Naive thymus-derived CD4-positive, alpha-beta T cell (primary cell): ENCODE measurements at regions not wholly inside any gene's neighbourhood (a gene's known extent, or its start where the extent isn't known, plus 50 kb on each side); places are given as distances from the start of the nearest gene placed in this dataset.

Source experiments
- ATAC-seq: fragments of 150-1000 bp; cut with Tn5 transposase; 2 replicates; pipeline ENCODE4 v1.10.0; 2021; ENCODE audit warnings: mild to moderate bottlenecking, moderate library complexity
- CTCF ChIA-PET: fragments of 350-600 bp; sonication (Branson Sonifier 250); formaldehyde crosslinking; loops from one replicate; lab custom pipeline; 2021; ENCODE audit warnings: antibody characterized with exemption; lab: Charles Lee
- POLR2A ChIA-PET: fragments of 350-600 bp; sonication (Branson Sonifier 250); formaldehyde crosslinking; loops from one replicate; lab custom pipeline; 2021; ENCODE audit warnings: antibody characterized with exemption, inconsistent platforms; lab: Charles Lee
- DNase-seq, 9 donors: peaks; one replicate each; pipeline versions ENCODE4 v3.0.0 to v3.0.0-alpha.2; 2020 to 2022; ENCODE audit warnings: mixed read lengths in 1 of 9
- H3K27ac ChIP-seq: one replicate; pipeline ENCODE4 v1.7.0; 2013; ENCODE audit warnings: mild to moderate bottlenecking, low read depth, low read length, moderate library complexity
- H3K27me3 ChIP-seq, 2 donors: one replicate each; pipeline ENCODE4 v1.7.0; 2013; ENCODE audit warnings: low read length in 2 of 2, mild to moderate bottlenecking in 2 of 2, moderate library complexity in 2 of 2; ENCODE audit not compliant: control insufficient read depth in 2 of 2, insufficient read depth in 2 of 2
- H3K36me3 ChIP-seq, 3 experiments: 1 replicate in 2 of 3; 2 replicates in 1 of 3; pipeline ENCODE4 v1.7.0; 2013; ENCODE audit warnings: low read length in 3 of 3, mild to moderate bottlenecking in 3 of 3, moderate library complexity in 1 of 3; ENCODE audit not compliant: insufficient read depth in 3 of 3, control insufficient read depth in 2 of 3
- H3K4me1 ChIP-seq, 2 donors: one replicate each; pipeline ENCODE4 v1.7.0; 2013; ENCODE audit warnings: low read length in 2 of 2, mild to moderate bottlenecking in 2 of 2, moderate library complexity in 1 of 2; ENCODE audit not compliant: control insufficient read depth in 2 of 2, insufficient read depth in 2 of 2
- H3K4me3 ChIP-seq: 2 replicates; pipeline ENCODE4 v1.7.0; 2013; ENCODE audit warnings: mild to moderate bottlenecking, low read length
- H3K9me3 ChIP-seq, 3 experiments: 1 replicate in 2 of 3; 2 replicates in 1 of 3; pipeline ENCODE4 v1.7.0; 2013; ENCODE audit warnings: low read length in 3 of 3; ENCODE audit not compliant: control insufficient read depth in 2 of 3
- H3K27ac Mint-ChIP-seq, 9 donors: one replicate each; pipeline ENCODE4 v1.8.0; 2020 to 2022; ENCODE audit warnings: mixed read lengths in 9 of 9, mild to moderate bottlenecking in 8 of 9, moderate library complexity in 5 of 9, inconsistent platforms in 2 of 9
- H3K27me3 Mint-ChIP-seq, 5 donors: one replicate each; pipeline ENCODE4 v1.8.0; 2021 to 2022; ENCODE audit warnings: mixed read lengths in 5 of 5, mild to moderate bottlenecking in 1 of 5
- H3K36me3 Mint-ChIP-seq, 5 donors: one replicate each; pipeline ENCODE4 v1.8.0; 2020 to 2022; ENCODE audit warnings: mixed read lengths in 5 of 5, mild to moderate bottlenecking in 3 of 5, inconsistent platforms in 1 of 5
- H3K4me1 Mint-ChIP-seq, 7 donors: one replicate each; pipeline ENCODE4 v1.8.0; 2020 to 2022; ENCODE audit warnings: mixed read lengths in 7 of 7, mild to moderate bottlenecking in 3 of 7, inconsistent platforms in 1 of 7
- H3K4me3 Mint-ChIP-seq, 10 donors: one replicate each; pipeline ENCODE4 v1.8.0; 2020 to 2022; ENCODE audit warnings: mild to moderate bottlenecking in 10 of 10, mixed read lengths in 10 of 10, moderate library complexity in 6 of 10, inconsistent platforms in 2 of 10
- H3K9me3 Mint-ChIP-seq, 11 donors: one replicate each; pipeline ENCODE4 v1.8.0; 2020 to 2022; ENCODE audit warnings: mixed read lengths in 11 of 11, mild to moderate bottlenecking in 4 of 11, inconsistent platforms in 1 of 11, moderate library complexity in 1 of 11
- intact Hi-C, 2 donors: fragments of 100-400 bp; cut with micrococcal nuclease; formaldehyde crosslinking; loops; one replicate each; pipeline ENCODE4 v1.15.1; 2023

DNA sequence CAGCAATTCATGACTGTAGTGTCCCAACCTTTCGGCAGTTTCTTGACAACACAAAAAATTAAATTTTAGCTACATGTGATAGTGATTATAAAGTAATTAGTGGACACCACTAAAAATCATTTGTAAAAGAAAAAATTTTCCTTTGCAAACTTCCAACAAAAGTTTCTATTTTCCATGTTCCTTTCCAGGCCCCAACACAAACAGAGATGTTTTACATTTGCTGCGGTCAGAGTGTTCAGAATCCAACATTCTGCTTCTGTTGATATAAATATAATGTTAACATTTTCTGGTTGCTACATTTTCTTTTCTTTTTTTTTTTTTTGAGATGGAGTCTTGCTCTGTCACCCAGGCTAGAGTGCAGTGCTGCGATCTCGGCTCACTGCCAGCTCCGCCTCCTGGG, 54.9 kb upstream of the WLS start:
- no peaks in the 10 kb centered on the region for H3K36me3 ChIP-seq
- DNase-seq, result no peak
- no peak for ATAC-seq

GRCh38 chr1:68285046-68285445, 52.7 kb upstream of the WLS start:
- H3K36me3 ChIP-seq, result no peaks in the 10 kb centered on the region
- H3K4me1 ChIP-seq, result no peaks in the 10 kb centered on the region
- Mint-ChIP-seq H3K27me3 (peaks cover 0 to 10% (median 0%) of the 10 kb centered on the region in 5 donors), H3K4me3 (no peak overlapping the region), H3K9me3 (peaks cover 0 to 8% (median 0%) of the 10 kb centered on the region in 11 donors), H3K36me3 (no peaks in the 10 kb centered on the region), H3K4me1 (no peaks in the 10 kb centered on the region), H3K27ac (no peak overlapping the region)
- H3K27me3 ChIP-seq, result no peaks in the 10 kb centered on the region
- DNase-seq (no peak), ATAC-seq (no peak)
- intact Hi-C loops, result no loop called here
- H3K9me3 ChIP-seq, result no peaks in the 10 kb centered on the region
- no peak overlapping the region for H3K27ac ChIP-seq
- POLR2A ChIA-PET, result no interaction called here
- CTCF ChIA-PET, result no interaction called here
- H3K4me3 ChIP-seq, result no peak overlapping the region

More for the DNA sequence above, 54.9 kb upstream of the WLS start:
- H3K36me3 Mint-ChIP-seq, result no peaks in the 10 kb centered on the region
- peaks cover 0 to 3% (median 0%) of the 10 kb centered on the region in 11 donors for H3K9me3 Mint-ChIP-seq
- no peak overlapping the region for H3K27ac ChIP-seq
- no peaks in the 10 kb centered on the region for H3K9me3 ChIP-seq
- no peak overlapping the region for H3K27ac Mint-ChIP-seq
- H3K4me3 Mint-ChIP-seq, result no peak overlapping the region
- ChIA-PET POLR2A (no interaction called here), CTCF (no interaction called here)
- H3K27me3 ChIP-seq, result no peaks in the 10 kb centered on the region
- no peak overlapping the region for H3K4me3 ChIP-seq
- no peaks in the 10 kb centered on the region for H3K4me1 Mint-ChIP-seq
- no peaks in the 10 kb centered on the region for H3K4me1 ChIP-seq
- H3K27me3 Mint-ChIP-seq, result peaks cover 0 to 4% (median 0%) of the 10 kb centered on the region in 5 donors
- intact Hi-C loops, result no loop called here

GRCh38 chr1:68281946-68282615, 49.8 kb upstream of the WLS start:
- no peak overlapping the region for H3K4me3 Mint-ChIP-seq
- H3K27ac Mint-ChIP-seq, result no peak overlapping the region
- ATAC-seq (no peak), DNase-seq (no peak)
- Histone ChIP-seq H3K27ac (no peak overlapping the region), H3K4me3 (no peak overlapping the region), H3K36me3 (no peaks in the 10 kb centered on the region), H3K9me3 (no peaks in the 10 kb centered on the region), H3K27me3 (no peaks in the 10 kb centered on the region), H3K4me1 (no peaks in the 10 kb centered on the region)
- POLR2A ChIA-PET, result no interaction called here
- intact Hi-C loops, result no loop called here
- H3K9me3 Mint-ChIP-seq, result peaks cover 0 to 8% (median 0%) of the 10 kb centered on the region in 11 donors
- CTCF ChIA-PET, result no interaction called here
- H3K36me3 Mint-ChIP-seq, result no peaks in the 10 kb centered on the region
- peaks cover 0 to 7% (median 0%) of the 10 kb centered on the region in 5 donors for H3K27me3 Mint-ChIP-seq
- no peaks in the 10 kb centered on the region for H3K4me1 Mint-ChIP-seq
